ENCODE measurements at regions not wholly inside any gene's neighbourhood (a gene's known extent, or its start where the extent isn't known, plus 50 kb on each side); places are given as distances from the start of the nearest gene placed in this dataset.

GRCh38 chr10:10551596-10552301 lies 465.9 kb upstream of the CELF2 start:
- Histone ChIP-seq H3K4me3 (replicated peaks; ENCODE audit: insufficient read depth, low read length) (no peak overlapping the region), H3K27ac (replicated peaks) (no peak overlapping the region), H3K27me3 (ENCODE audit: insufficient read depth, poor library complexity, severe bottlenecking) (no peaks in the 10 kb centered on the region)
- TF ChIP-seq, protein P1, sequence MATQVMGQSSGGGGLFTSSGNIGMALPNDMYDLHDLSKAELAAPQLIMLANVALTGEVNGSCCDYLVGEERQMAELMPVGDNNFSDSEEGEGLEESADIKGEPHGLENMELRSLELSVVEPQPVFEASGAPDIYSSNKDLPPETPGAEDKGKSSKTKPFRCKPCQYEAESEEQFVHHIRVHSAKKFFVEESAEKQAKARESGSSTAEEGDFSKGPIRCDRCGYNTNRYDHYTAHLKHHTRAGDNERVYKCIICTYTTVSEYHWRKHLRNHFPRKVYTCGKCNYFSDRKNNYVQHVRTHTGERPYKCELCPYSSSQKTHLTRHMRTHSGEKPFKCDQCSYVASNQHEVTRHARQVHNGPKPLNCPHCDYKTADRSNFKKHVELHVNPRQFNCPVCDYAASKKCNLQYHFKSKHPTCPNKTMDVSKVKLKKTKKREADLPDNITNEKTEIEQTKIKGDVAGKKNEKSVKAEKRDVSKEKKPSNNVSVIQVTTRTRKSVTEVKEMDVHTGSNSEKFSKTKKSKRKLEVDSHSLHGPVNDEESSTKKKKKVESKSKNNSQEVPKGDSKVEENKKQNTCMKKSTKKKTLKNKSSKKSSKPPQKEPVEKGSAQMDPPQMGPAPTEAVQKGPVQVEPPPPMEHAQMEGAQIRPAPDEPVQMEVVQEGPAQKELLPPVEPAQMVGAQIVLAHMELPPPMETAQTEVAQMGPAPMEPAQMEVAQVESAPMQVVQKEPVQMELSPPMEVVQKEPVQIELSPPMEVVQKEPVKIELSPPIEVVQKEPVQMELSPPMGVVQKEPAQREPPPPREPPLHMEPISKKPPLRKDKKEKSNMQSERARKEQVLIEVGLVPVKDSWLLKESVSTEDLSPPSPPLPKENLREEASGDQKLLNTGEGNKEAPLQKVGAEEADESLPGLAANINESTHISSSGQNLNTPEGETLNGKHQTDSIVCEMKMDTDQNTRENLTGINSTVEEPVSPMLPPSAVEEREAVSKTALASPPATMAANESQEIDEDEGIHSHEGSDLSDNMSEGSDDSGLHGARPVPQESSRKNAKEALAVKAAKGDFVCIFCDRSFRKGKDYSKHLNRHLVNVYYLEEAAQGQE (IDR thresholded peaks at IDR 0.05; ENCODE audit: insufficient replicate concordance, low read depth), result no peak
- DNase-seq (ENCODE audit: low read depth in 1 of 2, low spot score in 1 of 2), result no peak

DNA sequence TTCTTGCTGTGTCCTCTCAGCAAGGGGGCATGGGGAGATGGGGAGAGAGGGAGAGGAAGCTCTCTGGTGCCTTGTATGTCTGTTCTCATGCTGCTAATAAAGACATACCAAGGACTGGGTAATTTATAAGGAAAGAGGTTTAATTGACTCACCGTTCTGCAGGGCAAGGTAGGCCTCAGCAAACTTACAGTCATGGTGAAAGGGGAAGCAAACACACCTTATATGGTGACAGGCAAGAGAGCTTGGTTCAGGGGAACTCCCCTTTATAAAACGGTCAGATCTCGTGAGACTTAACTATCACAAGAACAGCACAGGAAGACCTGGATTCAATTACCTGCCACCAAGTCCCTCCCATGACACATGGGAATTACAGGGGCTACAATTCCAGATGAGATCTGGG lies 464.7 kb upstream of the CELF2 start:
- H3K27me3 ChIP-seq (ENCODE audit: insufficient read depth, poor library complexity, severe bottlenecking), result no peaks in the 10 kb centered on the region
- no peak overlapping the region for H3K27ac ChIP-seq (replicated peaks)
- DNase-seq (ENCODE audit: low read depth in 1 of 2, low spot score in 1 of 2), result no peak
- H3K4me3 ChIP-seq (replicated peaks; ENCODE audit: insufficient read depth, low read length), result no peak overlapping the region
- TF ChIP-seq GABPA (IDR thresholded peaks at IDR 0.05; ENCODE audit: low read depth) (no peak), POLR2AphosphoS5 (IDR thresholded peaks at IDR 0.05; ENCODE audit: low read depth) (no peak), CTCF (IDR thresholded peaks at IDR 0.05; ENCODE audit: insufficient read depth, low read length) (no peak), SPI1 (IDR thresholded peaks at IDR 0.05; ENCODE audit: borderline replicate concordance, low read depth) (no peak)
- TF ChIP-seq, protein P1 (IDR thresholded peaks at IDR 0.05; ENCODE audit: insufficient replicate concordance, low read depth), result no peak

GRCh38 chr10:10564081-10564794 lies 453.4 kb upstream of the CELF2 start:
- no peak overlapping the region for H3K27ac ChIP-seq (replicated peaks)
- DNase-seq (ENCODE audit: low read depth in 1 of 2, low spot score in 1 of 2), result no peak
- H3K4me3 ChIP-seq (replicated peaks; ENCODE audit: insufficient read depth, low read length), result no peak overlapping the region
- no peaks in the 10 kb centered on the region for H3K27me3 ChIP-seq (ENCODE audit: insufficient read depth, poor library complexity, severe bottlenecking)
- TF ChIP-seq, protein P1 (IDR thresholded peaks at IDR 0.05; ENCODE audit: insufficient replicate concordance, low read depth), result no peak
- TF ChIP-seq SPI1 (IDR thresholded peaks at IDR 0.05; ENCODE audit: borderline replicate concordance, low read depth), result no peak

- TF ChIP-seq CTCF (IDR thresholded peaks at IDR 0.05; ENCODE audit: insufficient read depth, low read length) (no peak), POLR2AphosphoS5 (IDR thresholded peaks at IDR 0.05; ENCODE audit: low read depth) (no peak), GABPA (IDR thresholded peaks at IDR 0.05; ENCODE audit: low read depth) (no peak), SPI1 (IDR thresholded peaks at IDR 0.05; ENCODE audit: borderline replicate concordance, low read depth) (no peak)
- TF ChIP-seq, protein P1 (IDR thresholded peaks at IDR 0.05; ENCODE audit: insufficient replicate concordance, low read depth), result no peak
- H3K27ac ChIP-seq (replicated peaks), result no peak overlapping the region
- H3K4me3 ChIP-seq (replicated peaks; ENCODE audit: insufficient read depth, low read length), result no peak overlapping the region
- DNase-seq (ENCODE audit: low read depth in 1 of 2, low spot score in 1 of 2), result no peak
- H3K27me3 ChIP-seq (ENCODE audit: insufficient read depth, poor library complexity, severe bottlenecking), result no peaks in the 10 kb centered on the region
Observed at GRCh38 chr10:10576937-10577336, 440.7 kb upstream of the CELF2 start.

Measured in HL-60 (cell line).